ENCODE measurements at regions not wholly inside any gene's neighbourhood (a gene's known extent, or its start where the extent isn't known, plus 50 kb on each side); places are given as distances from the start of the nearest gene placed in this dataset.

DNA sequence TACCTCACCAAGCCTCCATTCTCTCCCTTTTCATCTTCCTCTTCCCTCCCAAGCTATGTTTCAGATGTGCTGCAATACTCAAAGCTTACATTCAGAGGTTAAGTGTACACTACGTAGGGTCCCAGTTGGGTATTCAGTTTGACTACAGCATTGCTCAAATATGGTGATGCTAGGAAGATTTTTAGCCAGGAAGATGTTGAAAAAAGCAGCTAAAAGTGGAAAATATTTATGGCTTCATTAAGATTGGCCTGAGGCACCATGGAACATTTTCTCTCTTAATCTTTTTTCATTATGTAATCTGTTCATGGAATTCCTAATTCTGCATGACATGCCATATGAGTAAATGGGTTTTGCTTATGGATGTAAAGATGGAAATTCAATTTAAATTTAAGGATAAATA lies 72.0 kb upstream of the ABCB5 start:
- TF ChIP-seq, protein P1, sequence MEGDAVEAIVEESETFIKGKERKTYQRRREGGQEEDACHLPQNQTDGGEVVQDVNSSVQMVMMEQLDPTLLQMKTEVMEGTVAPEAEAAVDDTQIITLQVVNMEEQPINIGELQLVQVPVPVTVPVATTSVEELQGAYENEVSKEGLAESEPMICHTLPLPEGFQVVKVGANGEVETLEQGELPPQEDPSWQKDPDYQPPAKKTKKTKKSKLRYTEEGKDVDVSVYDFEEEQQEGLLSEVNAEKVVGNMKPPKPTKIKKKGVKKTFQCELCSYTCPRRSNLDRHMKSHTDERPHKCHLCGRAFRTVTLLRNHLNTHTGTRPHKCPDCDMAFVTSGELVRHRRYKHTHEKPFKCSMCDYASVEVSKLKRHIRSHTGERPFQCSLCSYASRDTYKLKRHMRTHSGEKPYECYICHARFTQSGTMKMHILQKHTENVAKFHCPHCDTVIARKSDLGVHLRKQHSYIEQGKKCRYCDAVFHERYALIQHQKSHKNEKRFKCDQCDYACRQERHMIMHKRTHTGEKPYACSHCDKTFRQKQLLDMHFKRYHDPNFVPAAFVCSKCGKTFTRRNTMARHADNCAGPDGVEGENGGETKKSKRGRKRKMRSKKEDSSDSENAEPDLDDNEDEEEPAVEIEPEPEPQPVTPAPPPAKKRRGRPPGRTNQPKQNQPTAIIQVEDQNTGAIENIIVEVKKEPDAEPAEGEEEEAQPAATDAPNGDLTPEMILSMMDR (conservative IDR thresholded peaks at IDR 0.05 in 1 of 2, IDR thresholded peaks at IDR 0.05 in 1 of 2; ENCODE audit: extremely low read depth in 1 of 2, insufficient read depth in 1 of 2, low read depth in 1 of 2, low read length in 2 of 2): no peak
- no peak for TF ChIP-seq EZH2 (IDR thresholded peaks at IDR 0.05; ENCODE audit: borderline replicate concordance, low read length)

Measured in mammary epithelial cell (primary cell).